K562 (cell line): ENCODE measurements at regions not wholly inside any gene's neighbourhood (a gene's known extent, or its start where the extent isn't known, plus 50 kb on each side); places are given as distances from the start of the nearest gene placed in this dataset.

Experiments
- ATAC-seq: fragments of 200-7000 bp; cut with Tn5 transposase; 3 replicates; pipeline ENCODE4 v1.9.1; 2020; ENCODE audit warnings: moderate library complexity
- BruUV-seq: library from RNA; stranded (reverse); fragments of 400-500 nt; replicated peaks from 2 replicates; lab custom pipeline; 2021; lab: Mats Ljungman, UMichigan
- CTCF ChIA-PET: fragments of 300-600 bp; formaldehyde crosslinking; extraction: SDS; loops from one replicate; lab custom pipeline; 2021; ENCODE audit warnings: low intra/inter-chr PET ratio; lab: Yijun Ruan, JAX
- POLR2A ChIA-PET: fragments of 300-600, 350-650 bp; sonication (Branson Sonifier 250); formaldehyde crosslinking; extraction: SDS; loops from one replicate; lab custom pipeline; 2021; ENCODE audit warnings: antibody characterized with exemption, inconsistent platforms; lab: Yijun Ruan, JAX
- DNase-seq, 4 experiments: peaks; one replicate each; pipeline versions ENCODE4 v3.0.0 to v3.0.0-alpha.2; 2011 to 2018; ENCODE audit warnings: low spot score in 3 of 4, mixed read lengths in 3 of 4; ENCODE audit errors: extremely low read depth in 1 of 4
- FAIRE-seq: peaks from 2 replicates; lab custom pipeline; 2011; peaks lifted over from hg19 to GRCh38; lab: Jason Lieb, UNC
- H2AFZ ChIP-seq: 2 replicates; pipeline ENCODE4 v1.6.0; 2011; ENCODE audit warnings: low read depth, low read length, control low read depth, inconsistent platforms
- H3K27ac ChIP-seq: fragments of 200-600 bp; 3 replicates; pipeline ENCODE4 v1.8.0; 2011; ENCODE audit warnings: low read depth, mild to moderate bottlenecking, control low read depth, inconsistent platforms, low read length, moderate library complexity, mixed read lengths; ENCODE audit errors: extremely low read depth
- H3K27me3 ChIP-seq, 2 experiments: fragments of 300-600 bp in 1 of 2; 2 replicates in 1 of 2; 3 replicates in 1 of 2; pipeline versions ENCODE4 v1.6.0 to v1.8.0; 2011; ENCODE audit warnings: inconsistent platforms in 2 of 2, low read length in 2 of 2, mild to moderate bottlenecking in 1 of 2, mixed read lengths in 1 of 2, moderate library complexity in 1 of 2; ENCODE audit not compliant: control insufficient read depth in 2 of 2, insufficient read depth in 2 of 2
- H3K36me3 ChIP-seq: fragments of 300-600 bp; 3 replicates; pipeline ENCODE4 v1.8.0; 2011; ENCODE audit warnings: mild to moderate bottlenecking, low read length, inconsistent platforms; ENCODE audit not compliant: control insufficient read depth, insufficient read depth
- H3K4me1 ChIP-seq, 2 experiments: fragments of 200-600 bp in 1 of 2; replicated peaks in 1 of 2; 2 replicates in 1 of 2; 3 replicates in 1 of 2; pipeline versions ENCODE4 v1.5.1 to v1.8.0; 2011; ENCODE audit warnings: inconsistent platforms in 2 of 2, low read length in 2 of 2, mild to moderate bottlenecking in 1 of 2, mixed read lengths in 1 of 2, moderate library complexity in 1 of 2; ENCODE audit not compliant: control insufficient read depth in 2 of 2, insufficient read depth in 2 of 2
- H3K4me2 ChIP-seq: 2 replicates; pipeline ENCODE4 v1.6.1; 2011; ENCODE audit warnings: low read length, control low read depth, inconsistent platforms, mixed read lengths; ENCODE audit not compliant: insufficient read depth
- H3K4me3 ChIP-seq: fragments of 200-600 bp; sonication (generic), shearing (Covaris generic); 2 replicates; pipeline ENCODE4 v1.5.1; 2016; ENCODE audit warnings: control low read depth, inconsistent platforms
- H3K79me2 ChIP-seq: fragments of 200-600 bp; 3 replicates; pipeline ENCODE4 v1.8.0; 2011; ENCODE audit warnings: low read length, inconsistent platforms; ENCODE audit not compliant: control insufficient read depth, insufficient read depth
- H3K9ac ChIP-seq, 2 experiments: 2 replicates each; pipeline versions ENCODE4 v1.6.0 to v1.6.1; 2011; ENCODE audit warnings: low read depth in 2 of 2, low read length in 2 of 2, control low read depth in 1 of 2, inconsistent platforms in 1 of 2, mild to moderate bottlenecking in 1 of 2, mixed read lengths in 1 of 2; ENCODE audit not compliant: insufficient read depth in 1 of 2
- H3K9me1 ChIP-seq: one replicate; pipeline ENCODE4 v1.6.0; 2011; ENCODE audit warnings: inconsistent platforms, mild to moderate bottlenecking, low read length, moderate library complexity; ENCODE audit not compliant: control insufficient read depth, insufficient read depth
- H3K9me3 ChIP-seq: replicated peaks from 2 replicates; pipeline ENCODE4 v1.5.1; 2011; ENCODE audit warnings: low read depth, low read length, inconsistent platforms; ENCODE audit not compliant: control insufficient read depth, insufficient read depth
- H4K20me1 ChIP-seq: replicated peaks from 2 replicates; pipeline ENCODE4 v1.6.1; 2011; ENCODE audit warnings: low read length, inconsistent platforms, mixed read lengths; ENCODE audit not compliant: control insufficient read depth, insufficient read depth
- CEBPB ChIP-seq: fragments of 450-650 bp; IDR thresholded peaks from 2 replicates; pipeline ENCODE4 v1.6.1; 2016; ENCODE audit warnings: missing genetic modification characterization, missing compliant biosample characterization
- CREBBP ChIP-seq: IDR thresholded peaks from one replicate; pipeline ENCODE4 v1.6.1; 2012; ENCODE audit warnings: low read depth, mild to moderate bottlenecking, control low read depth, inconsistent platforms, low read length
- HMGN3 ChIP-seq: IDR thresholded peaks from 2 replicates; pipeline ENCODE4 v1.6.1; 2011; ENCODE audit warnings: borderline replicate concordance, low read depth, mild to moderate bottlenecking, mixed read lengths, low read length; ENCODE audit not compliant: insufficient read length; ENCODE audit errors: extremely low read depth
- HNRNPUL1 ChIP-seq: fragments of 200-400 bp; formaldehyde crosslinking; IDR thresholded peaks from 2 replicates; pipeline ENCODE4 v1.6.1; 2017; ENCODE audit warnings: low read length
- HSF4 ChIP-seq: fragments of 250-450 bp; sonication (Bioruptor Pico); IDR thresholded peaks from 2 replicates; pipeline ENCODE4 v2.1.2; 2022; ENCODE audit warnings: mild to moderate bottlenecking, moderate library complexity, borderline replicate concordance
- MCM7 ChIP-seq, 2 experiments: fragments of 450-650 bp; IDR thresholded peaks; 2 replicates each; pipeline ENCODE4 v1.6.1; 2016 to 2018
- NBN ChIP-seq: fragments of 450-650 bp; IDR thresholded peaks from 2 replicates; pipeline ENCODE4 v1.6.1; 2016; ENCODE audit warnings: low read depth, mild to moderate bottlenecking
- SREBF2 ChIP-seq: sonication (generic); formaldehyde crosslinking; IDR thresholded peaks from 2 replicates; pipeline ENCODE4 v1.4.0; 2020; ENCODE audit warnings: mild to moderate bottlenecking, missing genetic modification reagents
- ZNF408 ChIP-seq: fragments of 250-450 bp; sonication (Bioruptor Pico); IDR thresholded peaks from 2 replicates; pipeline ENCODE4 v1.4.0; 2020; ENCODE audit warnings: low read depth, mild to moderate bottlenecking, moderate library complexity
- WGBS: fragments of 100-300 bp; shearing (Covaris generic); methylation state at CpG from one replicate; pipeline ENCODE4 v1.1.6; 2016; ENCODE audit warnings: low coverage, mixed read lengths; ENCODE audit not compliant: insufficient coverage; ENCODE audit errors: missing lambda C conversion rate; 5-methylcytosine and 5-hydroxymethylcytosine counted together
- in situ Hi-C: fragments of 300-500 bp; cut with MboI; formaldehyde crosslinking; loops from 4 replicates; pipeline ENCODE4 v1.15.0; 2018; ENCODE audit warnings: inconsistent platforms, mixed read lengths
- intact Hi-C: fragments of 100-400 bp; cut with micrococcal nuclease; formaldehyde crosslinking; loops from 2 replicates; pipeline ENCODE4 v1.14.2; 2022
- TF ChIP-seq, protein P1 (sequence below): sonication (generic); formaldehyde crosslinking; IDR thresholded peaks from 2 replicates; pipeline ENCODE4 v1.8.0; 2022; ENCODE audit warnings: mild to moderate bottlenecking, missing genetic modification reagents
- TF ChIP-seq, protein P2 (sequence below): sonication (generic); formaldehyde crosslinking; IDR thresholded peaks from 2 replicates; pipeline ENCODE4 v1.8.1; 2022; ENCODE audit warnings: missing genetic modification reagents
- TF ChIP-seq, protein P3 (sequence below): fragments of 250-450 bp; sonication (Bioruptor Pico); IDR thresholded peaks from 2 replicates; pipeline ENCODE4 v1.9.0; 2021; ENCODE audit warnings: mild to moderate bottlenecking, inconsistent platforms
- TF ChIP-seq, protein P4 (sequence below): fragments of 250-450 bp; sonication (Bioruptor Pico); IDR thresholded peaks from 2 replicates; pipeline ENCODE4 v1.4.0; 2020; ENCODE audit warnings: mild to moderate bottlenecking, moderate library complexity, borderline replicate concordance

DNA sequence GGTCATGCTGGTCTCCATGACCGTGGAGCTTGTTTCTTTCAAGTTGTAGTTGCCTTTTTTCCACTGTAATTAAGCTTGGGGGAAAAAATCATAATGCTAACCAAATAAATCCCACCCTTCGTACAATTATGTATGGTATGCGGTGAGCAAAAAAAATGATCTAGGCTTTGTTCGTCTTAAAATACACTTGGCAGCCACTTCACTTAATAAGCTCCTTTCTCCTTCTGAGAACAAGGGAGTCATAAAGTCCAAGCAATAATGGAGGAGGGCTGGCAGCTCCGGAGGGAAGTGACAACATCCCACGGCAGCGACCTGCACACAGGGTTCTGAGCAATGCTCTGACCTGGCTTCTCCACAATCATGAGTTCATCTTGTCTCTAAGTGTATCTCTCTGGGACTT, 91.2 kb upstream of the KLHL29 start:
- POLR2A ChIA-PET = no interaction called here
- Histone ChIP-seq H3K27me3 (peaks cover 0 to 11% of the 10 kb centered on the region in 2 experiments; a peak in 1 of 5 replicates), H3K79me2 (no peaks in the 10 kb centered on the region), H3K9me1 (no peaks in the 10 kb centered on the region), H3K4me2 (no peak overlapping the region), H3K9ac (no peak overlapping the region), H3K36me3 (no peaks in the 10 kb centered on the region), H4K20me1 (no peaks in the 10 kb centered on the region), H2AFZ (no peak overlapping the region), H3K9me3 (no peaks in the 10 kb centered on the region), H3K4me3 (no peak overlapping the region), H3K4me1 (no peaks in the 10 kb centered on the region), H3K27ac (no peak overlapping the region)
- intact Hi-C loops (no loop called here), in situ Hi-C loops (no loop called here)
- no peak for ATAC-seq
- CTCF ChIA-PET = no interaction called here
- TF ChIP-seq MCM7 (IDR thresholded peaks at IDR 0.05) = no peak
- TF ChIP-seq SREBF2 (CRISPR knock-in tag) = no peak
- TF ChIP-seq HMGN3 = no peak
- TF ChIP-seq, protein P1, sequence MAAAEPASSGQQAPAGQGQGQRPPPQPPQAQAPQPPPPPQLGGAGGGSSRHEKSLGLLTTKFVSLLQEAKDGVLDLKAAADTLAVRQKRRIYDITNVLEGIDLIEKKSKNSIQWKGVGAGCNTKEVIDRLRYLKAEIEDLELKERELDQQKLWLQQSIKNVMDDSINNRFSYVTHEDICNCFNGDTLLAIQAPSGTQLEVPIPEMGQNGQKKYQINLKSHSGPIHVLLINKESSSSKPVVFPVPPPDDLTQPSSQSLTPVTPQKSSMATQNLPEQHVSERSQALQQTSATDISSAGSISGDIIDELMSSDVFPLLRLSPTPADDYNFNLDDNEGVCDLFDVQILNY = no peak
- no peak for TF ChIP-seq ZNF408
- TF ChIP-seq, protein P2, sequence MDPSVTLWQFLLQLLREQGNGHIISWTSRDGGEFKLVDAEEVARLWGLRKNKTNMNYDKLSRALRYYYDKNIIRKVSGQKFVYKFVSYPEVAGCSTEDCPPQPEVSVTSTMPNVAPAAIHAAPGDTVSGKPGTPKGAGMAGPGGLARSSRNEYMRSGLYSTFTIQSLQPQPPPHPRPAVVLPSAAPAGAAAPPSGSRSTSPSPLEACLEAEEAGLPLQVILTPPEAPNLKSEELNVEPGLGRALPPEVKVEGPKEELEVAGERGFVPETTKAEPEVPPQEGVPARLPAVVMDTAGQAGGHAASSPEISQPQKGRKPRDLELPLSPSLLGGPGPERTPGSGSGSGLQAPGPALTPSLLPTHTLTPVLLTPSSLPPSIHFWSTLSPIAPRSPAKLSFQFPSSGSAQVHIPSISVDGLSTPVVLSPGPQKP = no peak
- no peak for TF ChIP-seq NBN
- no peak for TF ChIP-seq CREBBP
- TF ChIP-seq CEBPB (tag) = no peak
- TF ChIP-seq HNRNPUL1 = no peak
- TF ChIP-seq, protein P3, sequence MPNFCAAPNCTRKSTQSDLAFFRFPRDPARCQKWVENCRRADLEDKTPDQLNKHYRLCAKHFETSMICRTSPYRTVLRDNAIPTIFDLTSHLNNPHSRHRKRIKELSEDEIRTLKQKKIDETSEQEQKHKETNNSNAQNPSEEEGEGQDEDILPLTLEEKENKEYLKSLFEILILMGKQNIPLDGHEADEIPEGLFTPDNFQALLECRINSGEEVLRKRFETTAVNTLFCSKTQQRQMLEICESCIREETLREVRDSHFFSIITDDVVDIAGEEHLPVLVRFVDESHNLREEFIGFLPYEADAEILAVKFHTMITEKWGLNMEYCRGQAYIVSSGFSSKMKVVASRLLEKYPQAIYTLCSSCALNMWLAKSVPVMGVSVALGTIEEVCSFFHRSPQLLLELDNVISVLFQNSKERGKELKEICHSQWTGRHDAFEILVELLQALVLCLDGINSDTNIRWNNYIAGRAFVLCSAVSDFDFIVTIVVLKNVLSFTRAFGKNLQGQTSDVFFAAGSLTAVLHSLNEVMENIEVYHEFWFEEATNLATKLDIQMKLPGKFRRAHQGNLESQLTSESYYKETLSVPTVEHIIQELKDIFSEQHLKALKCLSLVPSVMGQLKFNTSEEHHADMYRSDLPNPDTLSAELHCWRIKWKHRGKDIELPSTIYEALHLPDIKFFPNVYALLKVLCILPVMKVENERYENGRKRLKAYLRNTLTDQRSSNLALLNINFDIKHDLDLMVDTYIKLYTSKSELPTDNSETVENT (CRISPR knock-in tag) = no peak
- TF ChIP-seq, protein P4, sequence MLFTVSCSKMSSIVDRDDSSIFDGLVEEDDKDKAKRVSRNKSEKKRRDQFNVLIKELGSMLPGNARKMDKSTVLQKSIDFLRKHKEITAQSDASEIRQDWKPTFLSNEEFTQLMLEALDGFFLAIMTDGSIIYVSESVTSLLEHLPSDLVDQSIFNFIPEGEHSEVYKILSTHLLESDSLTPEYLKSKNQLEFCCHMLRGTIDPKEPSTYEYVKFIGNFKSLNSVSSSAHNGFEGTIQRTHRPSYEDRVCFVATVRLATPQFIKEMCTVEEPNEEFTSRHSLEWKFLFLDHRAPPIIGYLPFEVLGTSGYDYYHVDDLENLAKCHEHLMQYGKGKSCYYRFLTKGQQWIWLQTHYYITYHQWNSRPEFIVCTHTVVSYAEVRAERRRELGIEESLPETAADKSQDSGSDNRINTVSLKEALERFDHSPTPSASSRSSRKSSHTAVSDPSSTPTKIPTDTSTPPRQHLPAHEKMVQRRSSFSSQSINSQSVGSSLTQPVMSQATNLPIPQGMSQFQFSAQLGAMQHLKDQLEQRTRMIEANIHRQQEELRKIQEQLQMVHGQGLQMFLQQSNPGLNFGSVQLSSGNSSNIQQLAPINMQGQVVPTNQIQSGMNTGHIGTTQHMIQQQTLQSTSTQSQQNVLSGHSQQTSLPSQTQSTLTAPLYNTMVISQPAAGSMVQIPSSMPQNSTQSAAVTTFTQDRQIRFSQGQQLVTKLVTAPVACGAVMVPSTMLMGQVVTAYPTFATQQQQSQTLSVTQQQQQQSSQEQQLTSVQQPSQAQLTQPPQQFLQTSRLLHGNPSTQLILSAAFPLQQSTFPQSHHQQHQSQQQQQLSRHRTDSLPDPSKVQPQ (CRISPR knock-in tag) = no peak
- no peak for TF ChIP-seq HSF4 (CRISPR knock-in tag)
- WGBS = 4% methylated on average over 7 of the region's 7 CpGs
- no peak for DNase-seq
- no TSS peak for BruUV-seq
- FAIRE-seq = no peak
